Endodermal cell (in vitro differentiated cells): ENCODE measurements at regions not wholly inside any gene's neighbourhood (a gene's known extent, or its start where the extent isn't known, plus 50 kb on each side); places are given as distances from the start of the nearest gene placed in this dataset.

Experiments
- DNase-seq: peaks from one replicate; pipeline ENCODE4 v3.0.0-alpha.2; 2017
- H3K27ac ChIP-seq: 2 replicates; pipeline ENCODE4 v1.5.1; 2013; ENCODE audit warnings: mild to moderate bottlenecking, low read depth, low read length, moderate library complexity
- H3K27me3 ChIP-seq: 2 replicates; pipeline ENCODE4 v1.6.1; 2013; ENCODE audit warnings: mild to moderate bottlenecking, low read length, moderate library complexity; ENCODE audit not compliant: insufficient read depth, control insufficient read depth, poor library complexity, severe bottlenecking
- H3K36me3 ChIP-seq: 2 replicates; pipeline ENCODE4 v1.7.0; 2013; ENCODE audit warnings: mild to moderate bottlenecking, low read length, moderate library complexity; ENCODE audit not compliant: control insufficient read depth, insufficient read depth
- H3K4me1 ChIP-seq: one replicate; pipeline ENCODE4 v1.7.0; 2013; ENCODE audit warnings: low read length; ENCODE audit not compliant: control insufficient read depth, insufficient read depth
- H3K4me3 ChIP-seq: 2 replicates; pipeline ENCODE4 v1.5.1; 2013; ENCODE audit warnings: mild to moderate bottlenecking, low read length, moderate library complexity
- H3K9ac ChIP-seq: 2 replicates; pipeline ENCODE4 v1.6.1; 2013; ENCODE audit warnings: mild to moderate bottlenecking, low read length, moderate library complexity; ENCODE audit not compliant: poor library complexity, severe bottlenecking; ENCODE audit errors: extremely low read depth
- H3K9me3 ChIP-seq: 2 replicates; pipeline ENCODE4 v1.6.1; 2013; ENCODE audit warnings: mild to moderate bottlenecking, low read length, moderate library complexity; ENCODE audit not compliant: control insufficient read depth
- H3K27ac Mint-ChIP-seq: 2 replicates; pipeline ENCODE4 v1.8.0; 2020; ENCODE audit warnings: mixed read lengths
- H3K27me3 Mint-ChIP-seq: 2 replicates; pipeline ENCODE4 v1.8.0; 2021; ENCODE audit warnings: mild to moderate bottlenecking, mixed read lengths; ENCODE audit not compliant: insufficient read depth
- H3K36me3 Mint-ChIP-seq: 2 replicates; pipeline ENCODE4 v1.8.0; 2020; ENCODE audit warnings: low read depth, mixed read lengths
- H3K4me1 Mint-ChIP-seq: 2 replicates; pipeline ENCODE4 v1.8.0; 2020; ENCODE audit warnings: mixed read lengths
- H3K4me3 Mint-ChIP-seq: 2 replicates; pipeline ENCODE4 v1.8.0; 2020; ENCODE audit warnings: mild to moderate bottlenecking, moderate library complexity, mixed read lengths
- H3K9me3 Mint-ChIP-seq: 2 replicates; pipeline ENCODE4 v1.8.0; 2020; ENCODE audit warnings: mild to moderate bottlenecking, mixed read lengths
- CTCF ChIP-seq: fragments of 200-600 bp; sonication (generic); conservative IDR thresholded peaks from 2 replicates; pipeline ENCODE4 v1.5.0; 2021; ENCODE audit warnings: antibody characterized with exemption, mild to moderate bottlenecking
- WGBS, 2 experiments: methylation state at CpG; one replicate each; pipeline versions ENCODE4 v1.1.5 to v1.1.7; 2013; ENCODE audit warnings: missing lambda C conversion rate in 2 of 2, mixed read lengths in 1 of 2; ENCODE audit not compliant: insufficient coverage in 1 of 2, insufficient read length in 1 of 2; 5-methylcytosine and 5-hydroxymethylcytosine counted together

DNA sequence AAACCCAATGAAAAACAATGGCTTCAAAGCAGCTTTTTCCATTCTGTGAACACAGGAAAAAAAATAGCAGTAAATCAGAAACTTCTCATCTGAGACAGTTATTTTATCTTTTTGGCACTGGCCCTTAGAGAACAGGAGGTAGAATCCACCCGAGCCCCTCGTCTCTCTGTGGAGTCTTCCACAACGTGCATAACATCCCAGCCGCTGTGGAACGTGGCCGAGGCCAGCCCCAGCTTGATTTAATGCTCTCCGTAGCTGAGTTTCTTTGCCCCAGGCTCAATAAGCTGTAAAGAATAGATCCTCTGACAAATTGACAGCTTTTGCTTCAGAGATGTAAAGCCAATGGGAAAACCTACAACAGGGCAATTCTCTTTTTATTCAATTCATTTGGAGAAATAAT, 107.9 kb upstream of the DAP start:
- Histone ChIP-seq H3K4me1 (peaks cover 6% of the 10 kb centered on the region), H3K4me3 (no peak overlapping the region), H3K36me3 (no peaks in the 10 kb centered on the region), H3K9ac (no peak overlapping the region), H3K27ac (no peak overlapping the region), H3K9me3 (no peaks in the 10 kb centered on the region), H3K27me3 (peaks cover 50% of the 10 kb centered on the region)
- no peaks in the 10 kb centered on the region for H3K36me3 Mint-ChIP-seq
- no peak overlapping the region for H3K27ac Mint-ChIP-seq
- peaks cover 16% of the 10 kb centered on the region for H3K4me1 Mint-ChIP-seq
- peaks cover 10% of the 10 kb centered on the region for H3K27me3 Mint-ChIP-seq
- TF ChIP-seq CTCF, result no peak
- 88 to 91% methylated on average over 7 of the region's 7 CpGs for WGBS, 2 experiments
- no peaks in the 10 kb centered on the region for H3K9me3 Mint-ChIP-seq
- no peak overlapping the region for H3K4me3 Mint-ChIP-seq
- no peak for DNase-seq

GRCh38 chr5:10867389-10868303, 106.6 kb upstream of the DAP start:
- H3K27ac Mint-ChIP-seq, result no peak overlapping the region
- H3K9me3 Mint-ChIP-seq, result no peaks in the 10 kb centered on the region
- no peak overlapping the region for H3K4me3 Mint-ChIP-seq
- H3K36me3 ChIP-seq, result no peaks in the 10 kb centered on the region
- H3K27me3 ChIP-seq, result peaks cover 50% of the 10 kb centered on the region
- H3K36me3 Mint-ChIP-seq, result no peaks in the 10 kb centered on the region
- no peaks in the 10 kb centered on the region for H3K9me3 ChIP-seq
- H3K4me1 ChIP-seq, result peaks cover 6% of the 10 kb centered on the region
- WGBS, 2 experiments, result 92 to 98% methylated on average over 11 to 13 of the region's 13 CpGs
- no peak for DNase-seq
- no peak overlapping the region for H3K4me3 ChIP-seq
- peaks cover 16% of the 10 kb centered on the region for H3K4me1 Mint-ChIP-seq
- peaks cover 10% of the 10 kb centered on the region for H3K27me3 Mint-ChIP-seq
- no peak for TF ChIP-seq CTCF
- no peak overlapping the region for H3K9ac ChIP-seq
- no peak overlapping the region for H3K27ac ChIP-seq

GRCh38 chr5:10866913-10867312, 105.9 kb upstream of the DAP start:
- 46 to 63% methylated on average over 1 to 4 of the region's 4 CpGs for WGBS, 2 experiments
- no peaks in the 10 kb centered on the region for H3K9me3 Mint-ChIP-seq
- no peaks in the 10 kb centered on the region for H3K9me3 ChIP-seq
- H3K9ac ChIP-seq, result no peak overlapping the region
- no peak overlapping the region for H3K27ac Mint-ChIP-seq
- H3K27me3 Mint-ChIP-seq, result peaks cover 12% of the 10 kb centered on the region
- no peak overlapping the region for H3K27ac ChIP-seq
- peaks cover 6% of the 10 kb centered on the region for H3K4me1 ChIP-seq
- TF ChIP-seq CTCF, result peak; percentile 76
- peaks cover 16% of the 10 kb centered on the region for H3K4me1 Mint-ChIP-seq
- no peaks in the 10 kb centered on the region for H3K36me3 ChIP-seq
- H3K27me3 ChIP-seq, result peaks cover 47% of the 10 kb centered on the region
- peak; percentile 71 for DNase-seq
- H3K36me3 Mint-ChIP-seq, result no peaks in the 10 kb centered on the region
- H3K4me3 ChIP-seq, result no peak overlapping the region
- no peak overlapping the region for H3K4me3 Mint-ChIP-seq
